ENCODE measurements at regions not wholly inside any gene's neighbourhood (a gene's known extent, or its start where the extent isn't known, plus 50 kb on each side); places are given as distances from the start of the nearest gene placed in this dataset.

GRCh38 chr5:125301711-125302110 lies 555.3 kb upstream of the ZNF608 start:
- Histone ChIP-seq H3K9me3 (no peaks in the 10 kb centered on the region), H3K4me1 (peaks cover 40% of the 10 kb centered on the region), H3K4me3 (no peak overlapping the region), H3K27me3 (ENCODE audit: low read depth) (no peaks in the 10 kb centered on the region), H3K36me3 (replicated peaks) (no peaks in the 10 kb centered on the region)
- in situ Hi-C loops (cut with MboI; ENCODE audit: low sequenced_read_pairs): no loop called here
- peak in 1 of 2 experiments; percentile 89 for DNase-seq (ENCODE audit: low spot score in 2 of 2)

- Histone ChIP-seq H3K9me3 (no peaks in the 10 kb centered on the region), H3K36me3 (replicated peaks) (no peaks in the 10 kb centered on the region), H3K4me1 (peaks cover 40% of the 10 kb centered on the region), H3K27me3 (ENCODE audit: low read depth) (no peaks in the 10 kb centered on the region), H3K4me3 (no peak overlapping the region)
- in situ Hi-C loops (cut with MboI; ENCODE audit: low sequenced_read_pairs): no loop called here
- DNase-seq (ENCODE audit: low spot score in 2 of 2): no peak
Observed at GRCh38 chr5:125302577-125302976, 556.1 kb upstream of the ZNF608 start.

GRCh38 chr5:125306741-125307140 lies 560.3 kb upstream of the ZNF608 start:
- H3K9me3 ChIP-seq: 0 out of 2 replicates have a peak, but pooled peaks cover 2% of the 10 kb centered on the region
- DNase-seq (ENCODE audit: low spot score in 2 of 2): no peak
- H3K36me3 ChIP-seq (replicated peaks): no peaks in the 10 kb centered on the region
- peaks cover 8% of the 10 kb centered on the region for H3K4me1 ChIP-seq
- no peak overlapping the region for H3K4me3 ChIP-seq
- in situ Hi-C loops (cut with MboI; ENCODE audit: low sequenced_read_pairs): no loop called here
- no peaks in the 10 kb centered on the region for H3K27me3 ChIP-seq (ENCODE audit: low read depth)

- no peak overlapping the region for H3K4me3 ChIP-seq
- in situ Hi-C loops (cut with MboI; ENCODE audit: low sequenced_read_pairs): no loop called here
- H3K4me1 ChIP-seq: peaks cover 7% of the 10 kb centered on the region; the same call in 1 of the 2 replicates
- H3K27me3 ChIP-seq (ENCODE audit: low read depth): no peaks in the 10 kb centered on the region
- 0 out of 2 replicates have a peak, but pooled peaks cover 2% of the 10 kb centered on the region for H3K9me3 ChIP-seq
- DNase-seq (ENCODE audit: low spot score in 2 of 2): no peak
- no peaks in the 10 kb centered on the region for H3K36me3 ChIP-seq (replicated peaks)
Observed at GRCh38 chr5:125310749-125311148, 564.3 kb upstream of the ZNF608 start.

GRCh38 chr5:125311743-125312142 lies 565.3 kb upstream of the ZNF608 start:
- H3K36me3 ChIP-seq (replicated peaks): no peaks in the 10 kb centered on the region
- in situ Hi-C loops (cut with MboI; ENCODE audit: low sequenced_read_pairs): no loop called here
- no peaks in the 10 kb centered on the region for H3K27me3 ChIP-seq (ENCODE audit: low read depth)
- H3K4me1 ChIP-seq: peaks cover 17% of the 10 kb centered on the region
- H3K4me3 ChIP-seq: no peak overlapping the region
- 0 out of 2 replicates have a peak, but pooled peaks cover 2% of the 10 kb centered on the region for H3K9me3 ChIP-seq
- DNase-seq (ENCODE audit: low spot score in 2 of 2): no peak

GRCh38 chr5:125313555-125313954 lies 567.1 kb upstream of the ZNF608 start:
- H3K4me3 ChIP-seq: no peak overlapping the region
- in situ Hi-C loops (cut with MboI; ENCODE audit: low sequenced_read_pairs): no loop called here
- no peak for DNase-seq (ENCODE audit: low spot score in 2 of 2)
- no peaks in the 10 kb centered on the region for H3K9me3 ChIP-seq
- H3K36me3 ChIP-seq (replicated peaks): no peaks in the 10 kb centered on the region
- no peaks in the 10 kb centered on the region for H3K27me3 ChIP-seq (ENCODE audit: low read depth)
- H3K4me1 ChIP-seq: peaks cover 31% of the 10 kb centered on the region

GRCh38 chr5:125315306-125315705 lies 568.9 kb upstream of the ZNF608 start:
- H3K27me3 ChIP-seq (ENCODE audit: low read depth): no peaks in the 10 kb centered on the region
- H3K4me1 ChIP-seq: peaks cover 33% of the 10 kb centered on the region
- H3K9me3 ChIP-seq: no peaks in the 10 kb centered on the region
- no peak overlapping the region for H3K4me3 ChIP-seq
- in situ Hi-C loops (cut with MboI; ENCODE audit: low sequenced_read_pairs): no loop called here
- H3K36me3 ChIP-seq (replicated peaks): no peaks in the 10 kb centered on the region
- DNase-seq (ENCODE audit: low spot score in 2 of 2): no peak

GRCh38 chr5:125316391-125316790 lies 570.0 kb upstream of the ZNF608 start:
- DNase-seq (ENCODE audit: low spot score in 2 of 2): no peak
- in situ Hi-C loops (cut with MboI; ENCODE audit: low sequenced_read_pairs): no loop called here
- no peak overlapping the region for H3K4me3 ChIP-seq
- no peaks in the 10 kb centered on the region for H3K9me3 ChIP-seq
- H3K36me3 ChIP-seq (replicated peaks): no peaks in the 10 kb centered on the region
- H3K27me3 ChIP-seq (ENCODE audit: low read depth): no peaks in the 10 kb centered on the region
- H3K4me1 ChIP-seq: peaks cover 33% of the 10 kb centered on the region

- Histone ChIP-seq H3K4me3 (no peak overlapping the region), H3K27me3 (ENCODE audit: low read depth) (no peaks in the 10 kb centered on the region), H3K4me1 (peaks cover 33% of the 10 kb centered on the region), H3K36me3 (replicated peaks) (no peaks in the 10 kb centered on the region), H3K9me3 (no peaks in the 10 kb centered on the region)
- in situ Hi-C loops (cut with MboI; ENCODE audit: low sequenced_read_pairs): no loop called here
- peak; percentile 30 to 56 for DNase-seq (ENCODE audit: low spot score in 2 of 2)
Observed at GRCh38 chr5:125316915-125317535, 570.6 kb upstream of the ZNF608 start.

- in situ Hi-C loops (cut with MboI; ENCODE audit: low sequenced_read_pairs): no loop called here
- H3K27me3 ChIP-seq (ENCODE audit: low read depth): no peaks in the 10 kb centered on the region
- H3K9me3 ChIP-seq: no peaks in the 10 kb centered on the region
- no peaks in the 10 kb centered on the region for H3K36me3 ChIP-seq (replicated peaks)
- H3K4me3 ChIP-seq: no peak overlapping the region
- peaks cover 33% of the 10 kb centered on the region for H3K4me1 ChIP-seq
- peak; percentile 92 to 99 for DNase-seq (ENCODE audit: low spot score in 2 of 2)
Observed at GRCh38 chr5:125317536-125317995, 571.1 kb upstream of the ZNF608 start.

- Histone ChIP-seq H3K36me3 (replicated peaks) (no peaks in the 10 kb centered on the region), H3K9me3 (no peaks in the 10 kb centered on the region), H3K27me3 (ENCODE audit: low read depth) (no peaks in the 10 kb centered on the region), H3K4me3 (no peak overlapping the region), H3K4me1 (peaks cover 42% of the 10 kb centered on the region)
- no peak for DNase-seq (ENCODE audit: low spot score in 2 of 2)
- in situ Hi-C loops (cut with MboI; ENCODE audit: low sequenced_read_pairs): no loop called here
Observed at GRCh38 chr5:125321654-125322053, 575.2 kb upstream of the ZNF608 start.

GRCh38 chr5:125323613-125324012 lies 577.2 kb upstream of the ZNF608 start:
- Histone ChIP-seq H3K27me3 (ENCODE audit: low read depth) (no peaks in the 10 kb centered on the region), H3K4me1 (peaks cover 30% of the 10 kb centered on the region), H3K36me3 (replicated peaks) (no peaks in the 10 kb centered on the region), H3K4me3 (no peak overlapping the region), H3K9me3 (no peaks in the 10 kb centered on the region)
- in situ Hi-C loops (cut with MboI; ENCODE audit: low sequenced_read_pairs): no loop called here
- DNase-seq (ENCODE audit: low spot score in 2 of 2): no peak

GRCh38 chr5:125325488-125326149 lies 579.2 kb upstream of the ZNF608 start:
- H3K9me3 ChIP-seq: no peaks in the 10 kb centered on the region
- no peak for DNase-seq (ENCODE audit: low spot score in 2 of 2)
- H3K4me3 ChIP-seq: no peak overlapping the region
- no peaks in the 10 kb centered on the region for H3K36me3 ChIP-seq (replicated peaks)
- in situ Hi-C loops (cut with MboI; ENCODE audit: low sequenced_read_pairs): no loop called here
- H3K27me3 ChIP-seq (ENCODE audit: low read depth): no peaks in the 10 kb centered on the region
- H3K4me1 ChIP-seq: peaks cover 28% of the 10 kb centered on the region

- Histone ChIP-seq H3K27me3 (ENCODE audit: low read depth) (no peaks in the 10 kb centered on the region), H3K4me3 (no peak overlapping the region), H3K9me3 (no peaks in the 10 kb centered on the region), H3K4me1 (peaks cover 28% of the 10 kb centered on the region), H3K36me3 (replicated peaks) (no peaks in the 10 kb centered on the region)
- peak; percentile 67 to 78 for DNase-seq (ENCODE audit: low spot score in 2 of 2)
- in situ Hi-C loops (cut with MboI; ENCODE audit: low sequenced_read_pairs): no loop called here
Observed at GRCh38 chr5:125326150-125326510, 579.7 kb upstream of the ZNF608 start.

All from HAP-1 (cell line).